Gastroesophageal sphincter (tissue), 3 donors: ENCODE measurements at regions not wholly inside any gene's neighbourhood (a gene's known extent, or its start where the extent isn't known, plus 50 kb on each side); places are given as distances from the start of the nearest gene placed in this dataset.

ENCODE experiments used
- CTCF ChIP-seq, 4 experiments: fragments of 200-600 bp in 2 of 4; fragments of 450-650 bp in 2 of 4; sonication (generic) in 1 of 4; IDR thresholded peaks; one replicate each; pipeline ENCODE4 v1.5.1; 2017 to 2019; ENCODE audit warnings: antibody characterized with exemption in 4 of 4, mild to moderate bottlenecking in 2 of 4, moderate library complexity in 2 of 4
- POLR2A ChIP-seq, 2 donors: fragments of 450-650 bp; IDR thresholded peaks; one replicate each; pipeline ENCODE4 v1.6.1; 2017; ENCODE audit warnings: antibody characterized with exemption in 2 of 2, mild to moderate bottlenecking in 2 of 2, moderate library complexity in 1 of 2

GRCh38 chr11:106475181-106475580 is 397.7 kb downstream of the AASDHPPT start:
- TF ChIP-seq CTCF (IDR thresholded peaks at IDR 0.05): no peak
- no peak for TF ChIP-seq POLR2A (IDR thresholded peaks at IDR 0.05)
